ENCODE measurements at regions not wholly inside any gene's neighbourhood (a gene's known extent, or its start where the extent isn't known, plus 50 kb on each side); places are given as distances from the start of the nearest gene placed in this dataset.

DNA sequence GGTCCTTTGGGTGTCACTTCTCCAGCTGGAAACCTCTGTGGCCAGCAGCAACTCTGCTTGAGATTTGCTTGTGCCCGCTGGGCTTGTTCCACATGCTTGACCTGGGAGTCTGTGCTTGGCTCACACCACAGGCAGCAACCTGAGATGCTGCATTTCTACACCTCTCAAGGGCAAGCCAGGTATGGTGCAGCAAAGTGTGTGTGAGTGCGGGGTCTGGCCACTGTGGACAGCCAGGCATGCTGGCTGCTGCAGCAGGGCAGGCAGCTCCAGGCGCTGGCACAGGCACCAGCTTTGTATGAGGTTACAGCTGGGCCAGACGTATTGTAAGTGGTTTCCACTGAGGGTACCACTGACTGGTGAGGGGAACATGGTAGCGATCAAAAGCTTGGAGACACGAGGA lies 242.0 kb downstream of the PTGER3 start:
- TF ChIP-seq, protein P1, sequence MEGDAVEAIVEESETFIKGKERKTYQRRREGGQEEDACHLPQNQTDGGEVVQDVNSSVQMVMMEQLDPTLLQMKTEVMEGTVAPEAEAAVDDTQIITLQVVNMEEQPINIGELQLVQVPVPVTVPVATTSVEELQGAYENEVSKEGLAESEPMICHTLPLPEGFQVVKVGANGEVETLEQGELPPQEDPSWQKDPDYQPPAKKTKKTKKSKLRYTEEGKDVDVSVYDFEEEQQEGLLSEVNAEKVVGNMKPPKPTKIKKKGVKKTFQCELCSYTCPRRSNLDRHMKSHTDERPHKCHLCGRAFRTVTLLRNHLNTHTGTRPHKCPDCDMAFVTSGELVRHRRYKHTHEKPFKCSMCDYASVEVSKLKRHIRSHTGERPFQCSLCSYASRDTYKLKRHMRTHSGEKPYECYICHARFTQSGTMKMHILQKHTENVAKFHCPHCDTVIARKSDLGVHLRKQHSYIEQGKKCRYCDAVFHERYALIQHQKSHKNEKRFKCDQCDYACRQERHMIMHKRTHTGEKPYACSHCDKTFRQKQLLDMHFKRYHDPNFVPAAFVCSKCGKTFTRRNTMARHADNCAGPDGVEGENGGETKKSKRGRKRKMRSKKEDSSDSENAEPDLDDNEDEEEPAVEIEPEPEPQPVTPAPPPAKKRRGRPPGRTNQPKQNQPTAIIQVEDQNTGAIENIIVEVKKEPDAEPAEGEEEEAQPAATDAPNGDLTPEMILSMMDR (IDR thresholded peaks at IDR 0.05): no peak
- intact Hi-C loops (cut with DNase I): no loop called here
- peaks cover 0 to 16% (median 0%) of the 10 kb centered on the region in 11 donors for H3K9me3 ChIP-seq
- ATAC-seq (no peak), DNase-seq (peak in 1 of 2 donors; percentile 3)
- no peaks in the 10 kb centered on the region for H3K4me1 ChIP-seq
- no peaks in the 10 kb centered on the region for H3K36me3 ChIP-seq
- no peak overlapping the region for H3K27ac ChIP-seq
- no peak overlapping the region for H3K4me3 ChIP-seq
- H3K27me3 ChIP-seq: no peaks in the 10 kb centered on the region
- 85 to 89% methylated on average over 6 of the region's 6 CpGs for WGBS, 2 donors

GRCh38 chr1:70807088-70807664 lies 240.4 kb downstream of the PTGER3 start:
- Histone ChIP-seq H3K27ac (no peak overlapping the region), H3K36me3 (no peaks in the 10 kb centered on the region), H3K27me3 (no peaks in the 10 kb centered on the region), H3K4me3 (no peak overlapping the region), H3K4me1 (no peaks in the 10 kb centered on the region), H3K9me3 (peaks cover 0 to 13% (median 0%) of the 10 kb centered on the region in 11 donors)
- ATAC-seq (peak in 1 of 8 donors; percentile 41), DNase-seq (no peak)
- TF ChIP-seq, protein P1 (IDR thresholded peaks at IDR 0.05): no peak
- 51 to 59% methylated on average over 3 of the region's 3 CpGs for whole genome bisulfite sequencing, 2 donors
- intact Hi-C loops (cut with DNase I): no loop called here

GRCh38 chr1:70809069-70809468 lies 238.5 kb downstream of the PTGER3 start:
- H3K36me3 ChIP-seq: no peaks in the 10 kb centered on the region
- no peak overlapping the region for H3K4me3 ChIP-seq
- H3K9me3 ChIP-seq: no peaks in the 10 kb centered on the region
- TF ChIP-seq, protein P1 (IDR thresholded peaks at IDR 0.05): no peak
- no peak for ATAC-seq
- no peaks in the 10 kb centered on the region for H3K4me1 ChIP-seq
- DNase-seq: no peak
- no peaks in the 10 kb centered on the region for H3K27me3 ChIP-seq
- intact Hi-C loops (cut with DNase I): no loop called here
- WGBS, 2 donors: 88 to 90% methylated on average over 2 of the region's 2 CpGs
- H3K27ac ChIP-seq: no peak overlapping the region

DNA sequence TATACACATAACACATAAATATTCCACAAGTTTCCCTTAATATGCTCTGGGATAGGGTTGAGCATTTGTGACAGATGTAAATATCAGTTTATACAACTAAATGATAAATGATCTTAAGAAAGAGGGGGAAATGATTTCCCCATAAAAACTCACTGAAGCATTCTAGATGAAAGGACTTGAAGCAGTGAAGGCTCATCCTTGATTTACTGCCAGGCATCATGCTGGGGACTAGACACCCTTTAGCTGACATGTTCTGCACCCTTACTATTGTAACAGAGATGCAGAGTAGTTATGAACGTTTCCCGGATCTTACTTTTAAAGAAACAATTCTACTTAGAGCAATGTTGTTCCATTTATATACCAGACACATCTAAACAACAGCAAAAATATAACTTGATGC lies 235.8 kb downstream of the PTGER3 start:
- no peaks in the 10 kb centered on the region for H3K4me1 ChIP-seq
- ATAC-seq: no peak
- no peak overlapping the region for H3K27ac ChIP-seq
- 88 to 89% methylated on average over 2 of the region's 2 CpGs for WGBS, 2 donors
- H3K36me3 ChIP-seq: no peaks in the 10 kb centered on the region
- H3K9me3 ChIP-seq: no peaks in the 10 kb centered on the region
- no peaks in the 10 kb centered on the region for H3K27me3 ChIP-seq
- TF ChIP-seq, protein P1 (IDR thresholded peaks at IDR 0.05): no peak
- DNase-seq: no peak
- intact Hi-C loops (cut with DNase I): no loop called here
- H3K4me3 ChIP-seq: no peak overlapping the region
